ENCODE measurements at regions not wholly inside any gene's neighbourhood (a gene's known extent, or its start where the extent isn't known, plus 50 kb on each side); places are given as distances from the start of the nearest gene placed in this dataset.
"Not testable (repeated sequence)": the region's sequence is repeated elsewhere in the genome, so short reads cannot be mapped to it uniquely, and the experiment has no call there.

DNA sequence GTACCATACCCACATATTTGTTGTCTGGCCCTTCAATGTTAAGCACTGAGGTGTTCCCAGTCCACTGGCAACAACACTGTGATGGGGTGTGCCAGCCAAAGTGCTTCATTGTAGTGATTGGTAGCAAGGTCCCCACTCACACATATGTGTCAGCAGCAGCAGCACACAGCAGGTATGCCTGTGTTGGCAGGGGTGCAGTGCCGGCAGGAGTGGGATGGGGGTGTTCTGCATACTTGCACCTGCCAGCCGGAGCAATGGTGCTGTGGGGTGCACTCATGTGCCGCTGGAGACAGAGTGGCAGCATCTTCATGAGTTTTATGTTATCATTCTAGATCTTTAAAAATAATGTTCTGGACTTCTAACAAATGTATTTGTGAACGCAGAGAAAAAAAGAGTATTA lies 987.8 kb downstream of the RPIA start:
- not testable (repeated sequence) for H3K4me1 ChIP-seq (ENCODE audit: control insufficient read depth, insufficient read depth, low read length); H3K36me3 ChIP-seq (ENCODE audit: control insufficient read depth, insufficient read depth, low read length); H3K27me3 ChIP-seq (ENCODE audit: control insufficient read depth, insufficient read depth, low read length); H3K4me3 ChIP-seq (ENCODE audit: low read length); H3K9me3 ChIP-seq (ENCODE audit: control insufficient read depth, low read length); H3K9ac ChIP-seq (ENCODE audit: low read length)
